Hematopoietic multipotent progenitor cell treated with erythropoietin and hydrocortisone succinate and interleukin-3 and kit ligand, for 15 days (in vitro differentiated cells): ENCODE measurements at regions not wholly inside any gene's neighbourhood (a gene's known extent, or its start where the extent isn't known, plus 50 kb on each side); places are given as distances from the start of the nearest gene placed in this dataset.

Experiments
- DNase-seq: peaks from one replicate; pipeline ENCODE4 v3.0.0-alpha.2; 2015; ENCODE audit warnings: low spot score

GRCh38 chr13:78215458-78216108, 297.0 kb upstream of the EDNRB start:
- no peak for DNase-seq

- DNase-seq: no peak
Measured at GRCh38 chr13:78201411-78201810, 282.8 kb upstream of the EDNRB start.

GRCh38 chr13:78198821-78199220, 280.2 kb upstream of the EDNRB start:
- DNase-seq: no peak

- no peak for DNase-seq
Measured at GRCh38 chr13:78198419-78198818, 279.8 kb upstream of the EDNRB start.

- DNase-seq: no peak
Measured at GRCh38 chr13:78197231-78197630, 278.6 kb upstream of the EDNRB start.

- DNase-seq: no peak
Measured at GRCh38 chr13:78194904-78195639, 276.4 kb upstream of the EDNRB start.

DNA sequence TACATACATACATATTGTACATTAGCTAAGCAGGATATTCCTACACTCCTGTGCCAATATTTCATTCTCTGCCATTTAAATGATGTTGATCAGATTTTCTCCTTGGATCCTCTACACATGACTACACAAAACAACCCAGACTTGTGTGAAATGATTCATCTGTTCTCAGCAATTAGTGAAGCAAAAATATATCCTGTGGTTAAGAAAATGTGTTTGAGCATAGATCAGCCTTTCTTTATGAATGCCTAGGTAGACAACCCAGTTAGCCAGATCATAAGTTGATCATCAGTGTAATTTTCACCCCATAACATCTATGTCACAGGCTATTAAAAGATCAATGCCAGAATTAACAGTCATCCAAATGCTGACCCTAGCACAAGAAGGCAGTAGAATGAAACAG, 275.2 kb upstream of the EDNRB start:
- no peak for DNase-seq

DNA sequence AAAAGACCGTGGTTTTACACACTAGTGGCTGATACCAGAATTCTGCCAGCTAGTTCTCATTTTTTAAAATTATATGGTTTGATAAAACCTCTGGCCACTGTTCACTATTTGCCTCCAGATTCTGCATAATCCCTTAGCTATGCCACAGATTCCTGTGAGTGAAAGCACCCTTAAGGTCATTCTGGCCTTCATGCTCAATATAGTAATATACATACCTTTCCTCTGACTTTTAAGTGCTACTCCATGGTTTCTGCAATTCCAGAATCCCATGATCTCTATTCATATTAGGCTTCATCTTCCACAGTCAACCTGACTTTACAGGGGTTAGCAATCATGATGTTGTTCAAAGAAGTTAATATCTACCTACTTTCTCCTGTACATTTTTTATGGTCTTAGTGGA, 274.1 kb upstream of the EDNRB start:
- DNase-seq: no peak

DNA sequence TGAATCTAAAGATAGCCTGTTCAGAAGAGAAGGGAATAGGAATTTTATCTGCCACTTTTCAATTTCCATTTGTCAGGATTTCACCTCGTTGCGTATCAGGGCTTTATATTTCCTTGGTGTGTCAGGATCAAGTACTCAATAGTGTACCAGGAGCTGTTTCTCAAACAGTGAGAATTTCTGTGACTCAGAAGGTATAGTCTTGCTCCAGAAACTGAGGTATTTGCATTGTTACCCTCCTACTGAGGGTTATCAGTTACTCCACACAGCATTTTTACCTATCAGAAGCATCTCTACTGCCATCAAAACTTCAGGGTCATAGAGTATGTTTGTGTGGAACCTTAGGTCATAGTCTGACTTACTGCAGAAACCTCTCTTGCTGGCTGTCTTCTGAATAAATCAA, 271.7 kb upstream of the EDNRB start:
- DNase-seq: no peak

DNA sequence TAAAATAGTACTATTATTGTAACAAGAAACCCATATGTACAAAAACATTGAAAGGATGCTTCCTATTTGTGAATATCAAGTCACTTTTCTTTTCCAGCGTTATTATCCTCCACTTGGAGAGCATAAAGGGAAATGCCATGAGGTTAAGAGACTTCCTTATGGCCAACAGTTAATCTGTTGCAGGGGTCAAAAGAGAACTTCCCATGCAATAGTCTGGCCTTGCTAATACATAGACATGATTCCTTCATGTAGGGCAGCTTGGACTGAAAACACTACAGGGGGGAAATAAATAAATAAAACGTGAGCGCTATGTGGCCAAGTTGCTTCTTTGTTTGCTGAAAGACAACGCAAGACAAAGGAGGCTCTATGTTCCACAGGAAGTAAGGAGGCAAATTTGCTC, 269.1 kb upstream of the EDNRB start:
- no peak for DNase-seq

GRCh38 chr13:78185700-78186099, 267.1 kb upstream of the EDNRB start:
- DNase-seq: no peak

GRCh38 chr13:78183732-78184131, 265.1 kb upstream of the EDNRB start:
- DNase-seq: no peak

DNA sequence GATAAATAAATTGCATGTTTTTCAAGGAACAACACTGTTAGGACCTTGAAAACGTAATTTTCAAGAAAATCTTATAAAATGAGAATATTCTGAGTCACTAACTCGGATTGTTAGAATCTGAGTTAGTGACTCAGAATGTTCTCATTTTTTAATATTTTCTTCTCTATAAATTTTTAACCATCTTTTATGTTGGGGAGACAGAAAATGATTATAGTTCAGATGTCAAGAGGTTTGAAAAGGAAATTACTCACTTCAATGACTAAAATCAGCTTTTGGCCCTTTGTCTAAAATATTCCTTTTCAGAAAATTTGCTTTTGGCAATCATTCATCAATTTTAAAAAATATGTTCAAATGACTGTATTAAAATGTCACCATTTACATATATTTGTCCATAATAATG, 264.2 kb upstream of the EDNRB start:
- no peak for DNase-seq

- DNase-seq: no peak
Measured at GRCh38 chr13:78177306-78177705, 258.7 kb upstream of the EDNRB start.

DNA sequence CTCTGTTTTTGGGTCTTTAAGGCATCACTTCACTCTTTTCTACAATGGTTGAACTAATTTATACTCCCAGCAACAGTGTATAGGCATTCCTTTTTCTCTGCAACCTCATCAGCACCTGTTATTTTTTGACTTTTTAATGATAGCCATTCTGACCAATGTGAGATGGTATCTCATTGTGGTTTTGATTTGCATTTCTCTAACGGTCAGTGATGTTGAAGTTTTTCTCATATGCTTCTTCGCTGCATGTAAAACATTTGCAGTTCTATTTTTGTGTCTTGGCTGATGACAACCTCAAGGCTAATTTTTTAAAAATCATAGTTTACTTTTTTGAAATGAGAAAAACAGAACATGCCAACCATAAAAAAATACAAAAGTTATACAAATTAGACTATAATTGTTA, 258.2 kb upstream of the EDNRB start:
- no peak for DNase-seq

GRCh38 chr13:78169386-78169785, 250.8 kb upstream of the EDNRB start:
- DNase-seq: no peak

GRCh38 chr13:78168981-78169380, 250.3 kb upstream of the EDNRB start:
- DNase-seq: no peak

DNA sequence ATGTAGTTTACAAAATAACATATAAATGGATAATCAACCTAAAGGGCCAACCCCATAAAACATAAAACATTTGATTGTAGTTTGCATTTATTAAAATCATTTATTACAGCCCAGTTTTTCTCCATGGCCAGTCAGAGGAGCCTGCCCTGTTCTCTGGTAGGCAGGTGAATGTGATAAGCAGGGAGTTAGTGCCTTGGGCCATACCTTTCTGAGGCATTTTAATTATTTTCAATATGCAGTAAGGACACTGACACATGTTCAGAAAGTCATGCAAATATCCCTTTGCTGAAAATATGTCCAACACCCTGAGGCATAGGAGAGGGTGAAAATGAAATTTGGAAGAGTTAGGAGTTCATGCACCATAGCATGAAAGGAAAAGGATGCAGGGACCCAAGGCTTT, 242.6 kb upstream of the EDNRB start:
- no peak for DNase-seq

DNA sequence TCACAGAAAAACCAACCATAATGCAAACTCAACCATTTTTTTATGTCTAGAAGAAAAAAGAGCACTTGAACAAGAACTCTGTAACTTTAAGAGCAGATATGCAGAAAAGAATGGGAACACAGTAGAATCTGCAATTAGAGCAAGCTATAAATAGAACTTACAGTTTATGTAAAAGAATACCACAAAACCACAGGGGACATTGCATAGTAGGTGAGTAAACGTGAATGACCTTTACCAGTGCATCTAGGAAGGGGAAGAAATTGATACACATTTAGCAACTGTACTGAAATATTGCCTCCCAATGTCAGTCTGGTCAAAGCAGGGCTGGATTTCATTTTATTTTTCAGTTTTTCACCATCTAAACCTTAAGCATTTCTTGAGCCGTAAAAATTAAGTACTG, 242.2 kb upstream of the EDNRB start:
- no peak for DNase-seq

DNA sequence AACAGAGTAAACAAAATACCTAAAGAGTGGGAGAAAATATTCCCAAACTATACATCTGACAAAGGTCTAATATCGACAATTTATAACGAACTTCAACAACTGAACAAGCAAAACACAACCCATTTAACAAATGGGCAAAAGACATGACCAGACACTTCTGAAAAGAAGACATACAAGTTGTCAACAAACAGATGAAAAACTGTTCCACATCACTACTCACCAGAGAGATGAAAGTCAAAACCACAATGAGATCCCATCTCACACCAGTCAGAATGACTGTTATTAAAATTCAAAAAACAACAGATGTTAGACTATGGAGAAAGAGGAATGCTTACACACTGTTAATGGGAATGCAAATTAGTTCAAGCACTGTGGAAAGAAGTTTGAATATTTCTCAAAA, 233.8 kb upstream of the EDNRB start:
- DNase-seq: no peak

DNA sequence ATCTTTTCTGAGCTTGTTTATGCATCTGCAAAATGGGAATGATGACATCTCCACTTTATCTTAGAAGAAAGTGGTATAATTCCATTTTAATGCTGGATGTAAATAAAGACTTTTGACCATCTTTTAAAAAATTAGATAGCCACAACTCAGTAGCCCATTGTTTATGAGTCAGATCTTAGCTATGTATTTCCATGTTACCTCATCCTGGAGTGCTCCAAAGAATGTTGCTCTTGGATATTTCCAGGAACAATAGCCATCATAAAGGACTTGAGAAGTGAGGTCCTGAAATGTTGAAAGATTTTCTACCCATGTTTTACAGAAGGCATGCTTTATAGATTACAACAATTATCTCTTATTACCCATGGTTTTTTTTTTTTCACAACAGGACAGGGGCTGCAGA, 229.3 kb upstream of the EDNRB start:
- no peak for DNase-seq

GRCh38 chr13:78145276-78145675, 226.6 kb upstream of the EDNRB start:
- DNase-seq: no peak

- DNase-seq: no peak
Measured at GRCh38 chr13:78139765-78140164, 221.1 kb upstream of the EDNRB start.

DNA sequence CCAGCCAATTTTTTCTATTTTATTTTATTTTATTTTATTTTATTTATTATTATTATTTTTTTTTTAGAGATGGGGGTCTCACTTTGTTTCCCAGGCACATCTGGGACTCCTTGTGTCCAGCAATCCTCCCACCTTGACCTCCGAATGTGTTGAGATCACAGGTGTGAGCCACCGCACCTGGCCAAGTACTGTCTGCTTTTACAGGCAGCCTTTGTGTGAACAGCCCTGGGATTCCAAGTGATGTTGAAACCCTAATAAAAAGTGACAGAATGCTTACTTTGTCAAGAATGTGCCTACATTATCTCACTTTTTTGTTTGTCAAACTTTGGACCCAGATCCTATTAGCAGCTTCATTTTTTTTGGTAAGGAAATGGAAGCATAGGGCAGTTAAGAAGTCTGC, 220.1 kb upstream of the EDNRB start:
- DNase-seq: no peak
